GM06990 (cell line): ENCODE measurements at regions not wholly inside any gene's neighbourhood (a gene's known extent, or its start where the extent isn't known, plus 50 kb on each side); places are given as distances from the start of the nearest gene placed in this dataset.
"Not testable (repeated sequence)": the region's sequence is repeated elsewhere in the genome, so short reads cannot be mapped to it uniquely, and the experiment has no call there.

ENCODE experiments used
- DNase-seq: peaks from one replicate; pipeline ENCODE4 v3.0.0-alpha.2; 2011; ENCODE audit not compliant: insufficient read length; ENCODE audit errors: extremely low read depth
- H3K27me3 ChIP-seq: replicated peaks from 2 replicates; pipeline ENCODE4 v1.6.0; 2011; ENCODE audit warnings: low read length; ENCODE audit not compliant: control insufficient read depth, insufficient read depth
- H3K36me3 ChIP-seq: 2 replicates; pipeline ENCODE4 v1.5.1; 2011; ENCODE audit warnings: low read length; ENCODE audit not compliant: control insufficient read depth, insufficient read depth
- H3K4me3 ChIP-seq: replicated peaks from 2 replicates; pipeline ENCODE4 v1.5.1; 2011; ENCODE audit warnings: low read depth, mild to moderate bottlenecking, control low read depth, low read length
- CTCF ChIP-seq: IDR thresholded peaks from 2 replicates; pipeline ENCODE4 v1.5.1; 2011; ENCODE audit warnings: low read length, control low read depth, mild to moderate bottlenecking, inconsistent platforms; ENCODE audit not compliant: insufficient read depth, poor library complexity, severe bottlenecking

- Histone ChIP-seq H3K27me3 (no peaks in the 10 kb centered on the region), H3K4me3 (no peak overlapping the region), H3K36me3 (no peaks in the 10 kb centered on the region)
- no peak for TF ChIP-seq CTCF
- no peak for DNase-seq
These were observed 190.9 kb downstream of the SHOX start for GRCh38 chrX:821327-822107.

- no peak for DNase-seq
- TF ChIP-seq CTCF = no peak
- H3K27me3 ChIP-seq = no peaks in the 10 kb centered on the region
These were observed 189.1 kb downstream of the SHOX start for GRCh38 chrX:819684-820083.

GRCh38 chrX:817759-818300, 187.2 kb downstream of the SHOX start:
- no peak for TF ChIP-seq CTCF
- Histone ChIP-seq H3K27me3 (no peaks in the 10 kb centered on the region), H3K36me3 (no peaks in the 10 kb centered on the region), H3K4me3 (no peak overlapping the region)
- no peak for DNase-seq

More at GRCh38 chrX:819684-820083, 189.1 kb downstream of the SHOX start:
- H3K4me3 ChIP-seq = no peak overlapping the region
- no peaks in the 10 kb centered on the region for H3K36me3 ChIP-seq

GRCh38 chrX:817147-817546, 186.6 kb downstream of the SHOX start:
- H3K36me3 ChIP-seq, DNase-seq, H3K4me3 ChIP-seq, H3K27me3 ChIP-seq: not testable (repeated sequence)

GRCh38 chrX:816411-816810, 185.8 kb downstream of the SHOX start:
- no peaks in the 10 kb centered on the region for H3K27me3 ChIP-seq
- no peak overlapping the region for H3K4me3 ChIP-seq
- DNase-seq = no peak
- no peak for TF ChIP-seq CTCF
- no peaks in the 10 kb centered on the region for H3K36me3 ChIP-seq

- Histone ChIP-seq H3K27me3 (no peaks in the 10 kb centered on the region), H3K36me3 (no peaks in the 10 kb centered on the region), H3K4me3 (no peak overlapping the region)
- DNase-seq = no peak
- no peak for TF ChIP-seq CTCF
These were observed 179.6 kb downstream of the SHOX start for GRCh38 chrX:810186-810585.
